Colonic mucosa (tissue), 4 donors: ENCODE measurements at regions not wholly inside any gene's neighbourhood (a gene's known extent, or its start where the extent isn't known, plus 50 kb on each side); places are given as distances from the start of the nearest gene placed in this dataset.

ENCODE experiments used
- DNase-seq: peaks from one replicate; pipeline ENCODE4 v3.0.0-alpha.2; 2020
- H3K27ac ChIP-seq: fragments of 200-600 bp; one replicate; pipeline ENCODE4 v1.8.0; 2021
- H3K27me3 ChIP-seq: fragments of 200-600 bp; one replicate; pipeline ENCODE4 v1.8.0; 2021
- H3K36me3 ChIP-seq: fragments of 200-600 bp; one replicate; pipeline ENCODE4 v1.8.0; 2021
- H3K4me1 ChIP-seq: fragments of 200-600 bp; one replicate; pipeline ENCODE4 v1.8.0; 2021; ENCODE audit warnings: mild to moderate bottlenecking
- H3K4me3 ChIP-seq: fragments of 200-600 bp; one replicate; pipeline ENCODE4 v1.8.0; 2021
- H3K9ac ChIP-seq, 2 donors: one replicate each; pipeline ENCODE4 v1.7.0; 2013; ENCODE audit warnings: control low read depth in 2 of 2, low read depth in 2 of 2, low read length in 2 of 2
- H3K9me3 ChIP-seq: fragments of 200-600 bp; one replicate; pipeline ENCODE4 v1.8.0; 2021
- CTCF ChIP-seq: fragments of 200-600 bp; IDR thresholded peaks from one replicate; pipeline ENCODE4 v1.8.0; 2022; ENCODE audit warnings: antibody characterized with exemption, mild to moderate bottlenecking
- intact Hi-C: fragments of 100-400 bp; cut with DNase I; formaldehyde crosslinking; loops from one replicate; pipeline ENCODE4 v1.14.1; 2022
- donor health status: healthy.
- donor health status: DM: no; HTN: no; CAD: no.
- donor health status: DM: no; HTN: no; CAD: no.

GRCh38 chr2:128799284-128799552 is 480.6 kb upstream of the HS6ST1 start:
- Histone ChIP-seq H3K9ac (no peak overlapping the region), H3K4me1 (no peaks in the 10 kb centered on the region), H3K27ac (no peak overlapping the region), H3K27me3 (no peaks in the 10 kb centered on the region), H3K9me3 (no peaks in the 10 kb centered on the region), H3K4me3 (no peak overlapping the region), H3K36me3 (no peaks in the 10 kb centered on the region)
- intact Hi-C loops: no loop called here
- no peak for TF ChIP-seq CTCF
- no peak for DNase-seq

- TF ChIP-seq CTCF: no peak
- no peaks in the 10 kb centered on the region for H3K4me1 ChIP-seq
- intact Hi-C loops: no loop called here
- H3K9me3 ChIP-seq: no peaks in the 10 kb centered on the region
- H3K36me3 ChIP-seq: no peaks in the 10 kb centered on the region
- H3K27me3 ChIP-seq: no peaks in the 10 kb centered on the region
- no peak for DNase-seq
- H3K27ac ChIP-seq: no peak overlapping the region
- H3K4me3 ChIP-seq: no peak overlapping the region
- H3K9ac ChIP-seq: no peak overlapping the region
Observed at GRCh38 chr2:128799730-128800129, 481.1 kb upstream of the HS6ST1 start.

GRCh38 chr2:128801576-128801975 is 482.9 kb upstream of the HS6ST1 start:
- no peak overlapping the region for H3K9ac ChIP-seq
- no peaks in the 10 kb centered on the region for H3K36me3 ChIP-seq
- no peak for DNase-seq
- H3K4me1 ChIP-seq: no peaks in the 10 kb centered on the region
- intact Hi-C loops: no loop called here
- no peaks in the 10 kb centered on the region for H3K27me3 ChIP-seq
- no peaks in the 10 kb centered on the region for H3K9me3 ChIP-seq
- no peak overlapping the region for H3K4me3 ChIP-seq
- no peak overlapping the region for H3K27ac ChIP-seq
- no peak for TF ChIP-seq CTCF

GRCh38 chr2:128803222-128803621 is 484.6 kb upstream of the HS6ST1 start:
- Histone ChIP-seq H3K4me1 (no peaks in the 10 kb centered on the region), H3K27me3 (no peaks in the 10 kb centered on the region), H3K9me3 (no peaks in the 10 kb centered on the region), H3K4me3 (no peak overlapping the region), H3K9ac (no peak overlapping the region), H3K27ac (no peak overlapping the region), H3K36me3 (no peaks in the 10 kb centered on the region)
- TF ChIP-seq CTCF: no peak
- intact Hi-C loops: no loop called here
- no peak for DNase-seq

GRCh38 chr2:128805237-128805636 is 486.6 kb upstream of the HS6ST1 start:
- Histone ChIP-seq H3K9me3 (no peaks in the 10 kb centered on the region), H3K27me3 (no peaks in the 10 kb centered on the region), H3K4me3 (no peak overlapping the region), H3K36me3 (no peaks in the 10 kb centered on the region), H3K4me1 (no peaks in the 10 kb centered on the region), H3K9ac (no peak overlapping the region), H3K27ac (no peak overlapping the region)
- intact Hi-C loops: no loop called here
- DNase-seq: no peak
- no peak for TF ChIP-seq CTCF

- no peaks in the 10 kb centered on the region for H3K9me3 ChIP-seq
- no peaks in the 10 kb centered on the region for H3K27me3 ChIP-seq
- intact Hi-C loops: no loop called here
- no peak overlapping the region for H3K27ac ChIP-seq
- H3K36me3 ChIP-seq: no peaks in the 10 kb centered on the region
- H3K4me1 ChIP-seq: no peaks in the 10 kb centered on the region
- no peak overlapping the region for H3K4me3 ChIP-seq
- DNase-seq: no peak
- H3K9ac ChIP-seq: no peak overlapping the region
- no peak for TF ChIP-seq CTCF
Observed at GRCh38 chr2:128805918-128806317, 487.2 kb upstream of the HS6ST1 start.
